GM23338 (cell line): ENCODE measurements at regions not wholly inside any gene's neighbourhood (a gene's known extent, or its start where the extent isn't known, plus 50 kb on each side); places are given as distances from the start of the nearest gene placed in this dataset.

Source experiments
- ATAC-seq: fragments of 200-7000 bp; cut with Tn5 transposase; 3 replicates; pipeline ENCODE4 v1.9.1; 2020
- DNase-seq: peaks from one replicate; pipeline ENCODE4 v3.0.0-alpha.2; 2015; ENCODE audit warnings: low spot score
- H2AFZ ChIP-seq: fragments of 200-600 bp; sonication (generic); 2 replicates; pipeline ENCODE4 v1.8.0; 2016; ENCODE audit warnings: antibody characterized with exemption, mild to moderate bottlenecking, moderate library complexity
- H3F3A ChIP-seq: fragments of 200-600 bp; sonication (generic); replicated peaks from 2 replicates; pipeline ENCODE4 v1.8.0; 2017; ENCODE audit warnings: antibody characterized with exemption, mixed run types, low read depth
- H3K27ac ChIP-seq: fragments of 200-600 bp; sonication (generic); 2 replicates; pipeline ENCODE4 v1.6.1; 2016; ENCODE audit warnings: low read depth
- H3K27me3 ChIP-seq: fragments of 200-600 bp; sonication (generic); 2 replicates; pipeline ENCODE4 v1.8.0; 2016; ENCODE audit warnings: mild to moderate bottlenecking, mixed run types, moderate library complexity; ENCODE audit not compliant: insufficient read depth
- H3K36me3 ChIP-seq: fragments of 200-600 bp; sonication (generic); 2 replicates; pipeline ENCODE4 v1.8.0; 2016; ENCODE audit warnings: mild to moderate bottlenecking; ENCODE audit not compliant: insufficient read depth
- H3K4me1 ChIP-seq: fragments of 200-600 bp; sonication (generic); 2 replicates; pipeline ENCODE4 v1.8.0; 2016; ENCODE audit warnings: mild to moderate bottlenecking, moderate library complexity; ENCODE audit not compliant: insufficient read depth
- H3K4me2 ChIP-seq: fragments of 200-600 bp; sonication (generic); 2 replicates; pipeline ENCODE4 v1.7.1; 2017; ENCODE audit warnings: mixed run types
- H3K4me3 ChIP-seq: fragments of 200-600 bp; sonication (generic); 2 replicates; pipeline ENCODE4 v1.6.1; 2016; ENCODE audit warnings: mixed run types
- H3K79me2 ChIP-seq: fragments of 200-600 bp; sonication (generic); replicated peaks from 2 replicates; pipeline ENCODE4 v1.8.0; 2017; ENCODE audit warnings: mild to moderate bottlenecking; ENCODE audit not compliant: insufficient read depth
- H3K9me2 ChIP-seq: fragments of 200-600 bp; sonication (generic); 2 replicates; pipeline ENCODE4 v1.8.0; 2017; ENCODE audit not compliant: insufficient read depth
- H4K20me1 ChIP-seq: fragments of 200-600 bp; sonication (generic); replicated peaks from 2 replicates; pipeline ENCODE4 v1.8.0; 2017; ENCODE audit warnings: mild to moderate bottlenecking; ENCODE audit not compliant: insufficient read depth
- H3K27ac Mint-ChIP-seq: 2 replicates; pipeline ENCODE4 v1.8.0; 2020; ENCODE audit warnings: inconsistent platforms, mild to moderate bottlenecking, moderate library complexity, mixed read lengths
- H3K27me3 Mint-ChIP-seq: 3 replicates; pipeline ENCODE4 v1.8.0; 2022; ENCODE audit warnings: low read depth, mild to moderate bottlenecking, moderate library complexity, mixed read lengths, inconsistent platforms; ENCODE audit not compliant: insufficient read depth, poor library complexity
- H3K36me3 Mint-ChIP-seq: 3 replicates; pipeline ENCODE4 v1.8.0; 2021; ENCODE audit warnings: low read depth, mild to moderate bottlenecking, inconsistent platforms, moderate library complexity, mixed read lengths
- H3K4me1 Mint-ChIP-seq: 3 replicates; pipeline ENCODE4 v1.8.0; 2020; ENCODE audit warnings: mild to moderate bottlenecking, inconsistent platforms, mixed read lengths
- H3K4me3 Mint-ChIP-seq: 3 replicates; pipeline ENCODE4 v1.8.0; 2021; ENCODE audit warnings: moderate library complexity, mild to moderate bottlenecking, inconsistent platforms, mixed read lengths
- H3K9me3 Mint-ChIP-seq: 3 replicates; pipeline ENCODE4 v1.8.0; 2020; ENCODE audit warnings: moderate library complexity, mild to moderate bottlenecking, inconsistent platforms, mixed read lengths
- CTCF ChIP-seq, 2 experiments: fragments of 200-600 bp in 1 of 2; sonication (generic) in 1 of 2; conservative IDR thresholded peaks; 2 replicates each; pipeline versions ENCODE4 v1.5.1 to v1.6.1; 2016 to 2017; ENCODE audit warnings: antibody characterized with exemption in 2 of 2, low read depth in 2 of 2, mild to moderate bottlenecking in 2 of 2, moderate library complexity in 1 of 2
- ETS1 ChIP-seq: IDR thresholded peaks from 2 replicates; pipeline ENCODE4 v1.6.1; 2016; ENCODE audit warnings: antibody characterized with exemption
- EZH2 ChIP-seq: fragments of 200-600 bp; sonication (generic); IDR thresholded peaks from one replicate; pipeline ENCODE4 v1.8.0; 2017; ENCODE audit warnings: antibody characterized with exemption, mild to moderate bottlenecking, low read depth; ENCODE audit not compliant: unreplicated experiment
- NANOG ChIP-seq: IDR thresholded peaks from 2 replicates; pipeline ENCODE4 v1.6.1; 2016; ENCODE audit warnings: antibody characterized with exemption, borderline replicate concordance
- POLR2AphosphoS5 ChIP-seq: IDR thresholded peaks from 2 replicates; pipeline ENCODE4 v1.6.1; 2016; ENCODE audit warnings: antibody characterized with exemption, low read depth
- ZNF114 ChIP-seq: fragments of 250-450 bp; sonication (Bioruptor Pico); IDR thresholded peaks from 2 replicates; pipeline ENCODE4 v1.5.0; 2020; ENCODE audit warnings: mild to moderate bottlenecking, moderate library complexity
- ZNF331 ChIP-seq: fragments of 250-450 bp; sonication (Bioruptor Pico); IDR thresholded peaks from 2 replicates; pipeline ENCODE4 v1.5.0; 2020; ENCODE audit warnings: low read depth, mild to moderate bottlenecking, moderate library complexity
- TF ChIP-seq, protein P1 (sequence below): fragments of 250-450 bp; sonication (Bioruptor Pico); IDR thresholded peaks from 2 replicates; pipeline ENCODE4 v1.5.0; 2020; ENCODE audit warnings: mild to moderate bottlenecking, moderate library complexity
- TF ChIP-seq, protein P2 (sequence below): IDR thresholded peaks from one replicate; pipeline ENCODE4 v1.6.1; 2018; ENCODE audit warnings: antibody characterized with exemption; ENCODE audit not compliant: unreplicated experiment

DNA sequence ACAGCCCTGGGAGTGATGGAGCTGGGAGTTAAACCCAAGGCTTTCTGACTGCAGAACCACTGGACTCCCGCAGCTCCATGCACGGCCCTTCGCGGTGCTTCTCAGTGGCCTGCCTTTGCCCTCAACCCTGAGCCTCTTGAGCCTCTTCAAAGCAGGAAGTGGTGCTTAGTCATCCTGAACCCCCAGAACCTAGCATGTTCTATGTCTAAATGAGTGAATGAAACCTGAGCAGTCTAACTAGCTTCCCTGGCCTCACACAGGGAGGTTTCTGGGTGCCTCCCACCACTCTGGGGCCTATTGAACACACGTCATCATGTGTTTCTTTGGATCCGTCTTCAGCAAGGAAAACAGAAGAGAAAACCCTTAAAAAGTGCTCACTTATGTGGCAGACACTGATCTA is 117.9 kb upstream of the SFSWAP start (continued):
- TF ChIP-seq CTCF (conservative IDR thresholded peaks at IDR 0.05; ENCODE audit: low read depth in 2 of 2) (no peak), ZNF331 (CRISPR knock-in tag) (no peak), ETS1 (no peak), EZH2 (no peak), ZNF114 (CRISPR knock-in tag) (no peak)

DNA sequence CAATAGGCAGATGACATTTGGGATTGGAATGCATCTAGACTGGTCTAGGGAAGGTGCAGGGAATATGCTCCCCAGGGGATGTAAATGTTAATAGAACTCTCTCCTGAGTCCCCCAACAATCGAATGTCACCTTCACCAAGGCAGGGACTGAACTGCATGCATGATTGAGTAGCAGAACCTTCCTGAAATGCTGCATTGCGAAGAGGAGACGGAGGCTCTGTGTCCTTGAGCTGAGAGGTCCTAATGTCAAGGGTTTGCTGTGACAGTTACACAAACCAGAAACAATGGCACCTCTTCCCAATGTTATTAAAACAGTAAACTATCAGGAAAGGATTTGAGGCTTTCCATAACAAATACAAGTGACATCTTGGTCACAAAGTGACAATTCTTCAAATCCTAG is 117.5 kb upstream of the SFSWAP start:
- no peak for ATAC-seq
- no peak overlapping the region for H3K4me3 Mint-ChIP-seq
- TF ChIP-seq NANOG = no peak
- TF ChIP-seq, protein P1, sequence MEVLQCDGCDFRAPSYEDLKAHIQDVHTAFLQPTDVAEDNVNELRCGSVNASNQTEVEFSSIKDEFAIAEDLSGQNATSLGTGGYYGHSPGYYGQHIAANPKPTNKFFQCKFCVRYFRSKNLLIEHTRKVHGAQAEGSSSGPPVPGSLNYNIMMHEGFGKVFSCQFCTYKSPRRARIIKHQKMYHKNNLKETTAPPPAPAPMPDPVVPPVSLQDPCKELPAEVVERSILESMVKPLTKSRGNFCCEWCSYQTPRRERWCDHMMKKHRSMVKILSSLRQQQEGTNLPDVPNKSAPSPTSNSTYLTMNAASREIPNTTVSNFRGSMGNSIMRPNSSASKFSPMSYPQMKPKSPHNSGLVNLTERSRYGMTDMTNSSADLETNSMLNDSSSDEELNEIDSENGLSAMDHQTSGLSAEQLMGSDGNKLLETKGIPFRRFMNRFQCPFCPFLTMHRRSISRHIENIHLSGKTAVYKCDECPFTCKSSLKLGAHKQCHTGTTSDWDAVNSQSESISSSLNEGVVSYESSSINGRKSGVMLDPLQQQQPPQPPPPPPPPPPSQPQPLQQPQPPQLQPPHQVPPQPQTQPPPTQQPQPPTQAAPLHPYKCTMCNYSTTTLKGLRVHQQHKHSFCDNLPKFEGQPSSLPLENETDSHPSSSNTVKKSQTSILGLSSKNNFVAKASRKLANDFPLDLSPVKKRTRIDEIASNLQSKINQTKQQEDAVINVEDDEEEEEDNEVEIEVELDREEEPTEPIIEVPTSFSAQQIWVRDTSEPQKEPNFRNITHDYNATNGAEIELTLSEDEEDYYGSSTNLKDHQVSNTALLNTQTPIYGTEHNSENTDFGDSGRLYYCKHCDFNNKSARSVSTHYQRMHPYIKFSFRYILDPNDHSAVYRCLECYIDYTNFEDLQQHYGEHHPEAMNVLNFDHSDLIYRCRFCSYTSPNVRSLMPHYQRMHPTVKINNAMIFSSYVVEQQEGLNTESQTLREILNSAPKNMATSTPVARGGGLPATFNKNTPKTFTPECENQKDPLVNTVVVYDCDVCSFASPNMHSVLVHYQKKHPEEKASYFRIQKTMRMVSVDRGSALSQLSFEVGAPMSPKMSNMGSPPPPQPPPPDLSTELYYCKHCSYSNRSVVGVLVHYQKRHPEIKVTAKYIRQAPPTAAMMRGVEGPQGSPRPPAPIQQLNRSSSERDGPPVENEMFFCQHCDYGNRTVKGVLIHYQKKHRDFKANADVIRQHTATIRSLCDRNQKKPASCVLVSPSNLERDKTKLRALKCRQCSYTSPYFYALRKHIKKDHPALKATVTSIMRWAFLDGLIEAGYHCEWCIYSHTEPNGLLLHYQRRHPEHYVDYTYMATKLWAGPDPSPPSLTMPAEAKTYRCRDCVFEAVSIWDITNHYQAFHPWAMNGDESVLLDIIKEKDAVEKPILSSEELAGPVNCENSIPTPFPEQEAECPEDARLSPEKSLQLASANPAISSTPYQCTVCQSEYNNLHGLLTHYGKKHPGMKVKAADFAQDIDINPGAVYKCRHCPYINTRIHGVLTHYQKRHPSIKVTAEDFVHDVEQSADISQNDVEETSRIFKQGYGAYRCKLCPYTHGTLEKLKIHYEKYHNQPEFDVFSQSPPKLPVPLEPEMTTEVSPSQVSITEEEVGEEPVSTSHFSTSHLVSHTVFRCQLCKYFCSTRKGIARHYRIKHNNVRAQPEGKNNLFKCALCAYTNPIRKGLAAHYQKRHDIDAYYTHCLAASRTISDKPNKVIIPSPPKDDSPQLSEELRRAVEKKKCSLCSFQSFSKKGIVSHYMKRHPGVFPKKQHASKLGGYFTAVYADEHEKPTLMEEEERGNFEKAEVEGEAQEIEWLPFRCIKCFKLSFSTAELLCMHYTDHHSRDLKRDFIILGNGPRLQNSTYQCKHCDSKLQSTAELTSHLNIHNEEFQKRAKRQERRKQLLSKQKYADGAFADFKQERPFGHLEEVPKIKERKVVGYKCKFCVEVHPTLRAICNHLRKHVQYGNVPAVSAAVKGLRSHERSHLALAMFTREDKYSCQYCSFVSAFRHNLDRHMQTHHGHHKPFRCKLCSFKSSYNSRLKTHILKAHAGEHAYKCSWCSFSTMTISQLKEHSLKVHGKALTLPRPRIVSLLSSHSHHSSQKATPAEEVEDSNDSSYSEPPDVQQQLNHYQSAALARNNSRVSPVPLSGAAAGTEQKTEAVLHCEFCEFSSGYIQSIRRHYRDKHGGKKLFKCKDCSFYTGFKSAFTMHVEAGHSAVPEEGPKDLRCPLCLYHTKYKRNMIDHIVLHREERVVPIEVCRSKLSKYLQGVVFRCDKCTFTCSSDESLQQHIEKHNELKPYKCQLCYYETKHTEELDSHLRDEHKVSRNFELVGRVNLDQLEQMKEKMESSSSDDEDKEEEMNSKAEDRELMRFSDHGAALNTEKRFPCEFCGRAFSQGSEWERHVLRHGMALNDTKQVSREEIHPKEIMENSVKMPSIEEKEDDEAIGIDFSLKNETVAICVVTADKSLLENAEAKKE = no peak
- TF ChIP-seq ZNF331 (CRISPR knock-in tag) = no peak
- TF ChIP-seq ZNF114 (CRISPR knock-in tag) = no peak
- no peak for TF ChIP-seq CTCF (conservative IDR thresholded peaks at IDR 0.05; ENCODE audit: low read depth in 2 of 2)
- TF ChIP-seq POLR2AphosphoS5 = no peak
- TF ChIP-seq, protein P2, sequence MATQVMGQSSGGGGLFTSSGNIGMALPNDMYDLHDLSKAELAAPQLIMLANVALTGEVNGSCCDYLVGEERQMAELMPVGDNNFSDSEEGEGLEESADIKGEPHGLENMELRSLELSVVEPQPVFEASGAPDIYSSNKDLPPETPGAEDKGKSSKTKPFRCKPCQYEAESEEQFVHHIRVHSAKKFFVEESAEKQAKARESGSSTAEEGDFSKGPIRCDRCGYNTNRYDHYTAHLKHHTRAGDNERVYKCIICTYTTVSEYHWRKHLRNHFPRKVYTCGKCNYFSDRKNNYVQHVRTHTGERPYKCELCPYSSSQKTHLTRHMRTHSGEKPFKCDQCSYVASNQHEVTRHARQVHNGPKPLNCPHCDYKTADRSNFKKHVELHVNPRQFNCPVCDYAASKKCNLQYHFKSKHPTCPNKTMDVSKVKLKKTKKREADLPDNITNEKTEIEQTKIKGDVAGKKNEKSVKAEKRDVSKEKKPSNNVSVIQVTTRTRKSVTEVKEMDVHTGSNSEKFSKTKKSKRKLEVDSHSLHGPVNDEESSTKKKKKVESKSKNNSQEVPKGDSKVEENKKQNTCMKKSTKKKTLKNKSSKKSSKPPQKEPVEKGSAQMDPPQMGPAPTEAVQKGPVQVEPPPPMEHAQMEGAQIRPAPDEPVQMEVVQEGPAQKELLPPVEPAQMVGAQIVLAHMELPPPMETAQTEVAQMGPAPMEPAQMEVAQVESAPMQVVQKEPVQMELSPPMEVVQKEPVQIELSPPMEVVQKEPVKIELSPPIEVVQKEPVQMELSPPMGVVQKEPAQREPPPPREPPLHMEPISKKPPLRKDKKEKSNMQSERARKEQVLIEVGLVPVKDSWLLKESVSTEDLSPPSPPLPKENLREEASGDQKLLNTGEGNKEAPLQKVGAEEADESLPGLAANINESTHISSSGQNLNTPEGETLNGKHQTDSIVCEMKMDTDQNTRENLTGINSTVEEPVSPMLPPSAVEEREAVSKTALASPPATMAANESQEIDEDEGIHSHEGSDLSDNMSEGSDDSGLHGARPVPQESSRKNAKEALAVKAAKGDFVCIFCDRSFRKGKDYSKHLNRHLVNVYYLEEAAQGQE = no peak
- TF ChIP-seq EZH2 = no peak
- H3K27me3 Mint-ChIP-seq = peaks cover 8% of the 10 kb centered on the region
- no peaks in the 10 kb centered on the region for H4K20me1 ChIP-seq
- peaks cover 16% of the 10 kb centered on the region for H3K4me1 Mint-ChIP-seq
- no peak overlapping the region for H2AFZ ChIP-seq
- H3K4me1 ChIP-seq = no peaks in the 10 kb centered on the region
- H3K79me2 ChIP-seq = no peaks in the 10 kb centered on the region
- H3K36me3 ChIP-seq = no peaks in the 10 kb centered on the region
- H3K4me3 ChIP-seq = no peak overlapping the region
- no peaks in the 10 kb centered on the region for H3K27me3 ChIP-seq
- peaks cover 4% of the 10 kb centered on the region; the same call in 1 of the 3 replicates for H3K9me3 Mint-ChIP-seq
- H3K9me2 ChIP-seq = no peaks in the 10 kb centered on the region
- DNase-seq = no peak
- H3K4me2 ChIP-seq = no peak overlapping the region
- H3K27ac ChIP-seq = no peak overlapping the region
- no peaks in the 10 kb centered on the region for H3F3A ChIP-seq
- no peak overlapping the region for H3K27ac Mint-ChIP-seq
- H3K36me3 Mint-ChIP-seq = no peaks in the 10 kb centered on the region
